DMS 273 treated with DMSO at 0.1 percent for 48 hours (cell line): ENCODE measurements at regions not wholly inside any gene's neighbourhood (a gene's known extent, or its start where the extent isn't known, plus 50 kb on each side); places are given as distances from the start of the nearest gene placed in this dataset.
"Not testable (repeated sequence)": the region's sequence is repeated elsewhere in the genome, so short reads cannot be mapped to it uniquely, and the experiment has no call there.

Experiments used
- DNase-seq: peaks from one replicate; lab custom pipeline; 2025; lab: John Stamatoyannopoulos, UW

- DNase-seq: no peak
These were observed 112.6 kb downstream of the BRMS1L start for GRCh38 chr14:35938770-35939169.

- DNase-seq: no peak
These were observed 108.4 kb downstream of the BRMS1L start for GRCh38 chr14:35934499-35934898.

GRCh38 chr14:35932659-35933159 is 106.6 kb downstream of the BRMS1L start:
- no peak for DNase-seq

DNA sequence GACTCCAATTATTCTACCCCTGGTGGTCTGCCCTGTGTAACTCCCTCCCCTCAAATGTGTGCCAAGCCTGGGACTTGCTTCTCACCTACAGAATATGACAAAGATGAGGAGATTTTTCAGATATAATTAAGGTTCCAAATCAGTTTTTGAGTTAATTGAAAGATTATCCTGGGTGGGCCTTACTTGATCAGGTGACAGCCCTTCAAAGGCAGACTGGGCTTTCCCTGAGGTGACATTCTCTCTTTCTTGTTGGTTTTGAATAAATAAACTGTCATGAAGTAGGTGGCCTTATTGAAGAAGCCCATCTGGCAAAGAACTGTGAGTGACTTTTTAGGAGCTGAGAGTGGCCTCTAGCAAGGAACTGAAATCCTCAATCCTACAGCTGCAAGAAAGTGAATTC is 106.0 kb downstream of the BRMS1L start:
- no peak for DNase-seq

- no peak for DNase-seq
These were observed 105.2 kb downstream of the BRMS1L start for GRCh38 chr14:35931346-35931745.

DNA sequence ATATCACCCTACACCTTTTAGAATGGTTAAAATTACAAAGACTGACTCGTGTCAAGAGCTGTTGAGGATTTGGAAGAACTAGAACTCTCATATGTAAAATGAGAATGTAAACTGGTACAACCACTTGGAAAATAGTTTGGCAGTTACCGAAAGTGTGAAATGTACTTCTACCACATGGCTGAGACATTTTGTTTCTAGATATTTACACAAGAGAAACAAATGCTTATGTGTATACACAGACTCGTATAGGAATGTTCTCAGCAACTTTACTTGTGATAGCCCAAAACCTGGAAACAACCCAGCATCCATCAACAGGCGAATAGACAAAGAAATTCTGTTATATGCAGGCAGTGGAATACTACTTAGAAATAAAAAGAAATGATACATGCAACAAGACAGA is 103.0 kb downstream of the BRMS1L start:
- no peak for DNase-seq

DNA sequence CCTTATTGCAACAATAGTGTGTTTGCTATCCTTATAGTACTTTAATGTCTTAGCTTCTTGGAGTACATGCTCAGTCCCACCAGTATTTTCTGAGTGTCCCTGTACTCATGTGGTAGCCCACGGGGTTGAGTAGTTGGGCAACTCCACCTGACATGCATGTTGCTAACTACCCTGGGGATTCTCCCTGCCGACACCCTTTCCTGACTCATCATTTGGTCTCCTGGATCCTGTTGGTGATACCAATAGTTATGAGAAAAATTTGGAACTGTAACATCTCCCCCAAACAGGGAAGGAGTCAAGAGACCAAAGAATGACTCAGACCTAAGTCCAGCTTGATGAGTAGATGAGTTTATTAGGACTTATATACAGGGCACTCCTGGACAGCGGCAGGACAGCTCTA is 101.6 kb downstream of the BRMS1L start:
- no peak for DNase-seq

- no peak for DNase-seq
These were observed 99.2 kb downstream of the BRMS1L start for GRCh38 chr14:35925319-35925718.

- DNase-seq: not testable (repeated sequence)
These were observed 96.5 kb downstream of the BRMS1L start for GRCh38 chr14:35922590-35922989.

GRCh38 chr14:35921745-35922144 is 95.6 kb downstream of the BRMS1L start:
- DNase-seq: no peak
